Epithelial cell of proximal tubule (primary cell): ENCODE measurements at regions not wholly inside any gene's neighbourhood (a gene's known extent, or its start where the extent isn't known, plus 50 kb on each side); places are given as distances from the start of the nearest gene placed in this dataset.

Source experiments
- DNase-seq: peaks from one replicate; pipeline ENCODE4 v3.0.0-alpha.2; 2011; ENCODE audit warnings: low read depth
- H3K4me3 ChIP-seq: 2 replicates; pipeline ENCODE4 v1.5.1; 2011; ENCODE audit warnings: low read depth, mild to moderate bottlenecking, low read length
- TF ChIP-seq, protein P1 (sequence below): conservative IDR thresholded peaks from 2 replicates; pipeline ENCODE4 v1.5.1; 2012; ENCODE audit warnings: low read depth, mild to moderate bottlenecking, low read length

DNA sequence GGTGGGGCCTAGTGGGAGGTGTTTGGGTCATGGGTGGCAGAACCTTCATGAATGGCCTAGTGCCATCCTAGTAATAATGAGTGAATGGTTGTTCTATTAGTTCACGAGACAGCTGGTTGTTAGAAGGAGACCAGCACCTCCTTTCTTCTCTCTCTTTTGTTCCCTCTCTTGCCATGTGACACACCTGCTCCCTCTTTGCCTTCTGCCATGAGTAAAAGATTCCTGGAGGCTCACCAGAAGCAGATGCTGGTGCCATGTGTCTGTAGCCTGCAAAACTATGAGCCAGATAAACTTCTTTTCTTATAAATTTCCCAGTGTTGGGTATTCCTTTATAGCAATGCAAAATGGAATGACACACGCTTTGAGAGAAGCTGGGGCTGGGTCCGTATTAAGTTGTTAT is 89.0 kb upstream of the SLC4A7 start:
- no peak overlapping the region for H3K4me3 ChIP-seq
- DNase-seq = no peak
- TF ChIP-seq, protein P1, sequence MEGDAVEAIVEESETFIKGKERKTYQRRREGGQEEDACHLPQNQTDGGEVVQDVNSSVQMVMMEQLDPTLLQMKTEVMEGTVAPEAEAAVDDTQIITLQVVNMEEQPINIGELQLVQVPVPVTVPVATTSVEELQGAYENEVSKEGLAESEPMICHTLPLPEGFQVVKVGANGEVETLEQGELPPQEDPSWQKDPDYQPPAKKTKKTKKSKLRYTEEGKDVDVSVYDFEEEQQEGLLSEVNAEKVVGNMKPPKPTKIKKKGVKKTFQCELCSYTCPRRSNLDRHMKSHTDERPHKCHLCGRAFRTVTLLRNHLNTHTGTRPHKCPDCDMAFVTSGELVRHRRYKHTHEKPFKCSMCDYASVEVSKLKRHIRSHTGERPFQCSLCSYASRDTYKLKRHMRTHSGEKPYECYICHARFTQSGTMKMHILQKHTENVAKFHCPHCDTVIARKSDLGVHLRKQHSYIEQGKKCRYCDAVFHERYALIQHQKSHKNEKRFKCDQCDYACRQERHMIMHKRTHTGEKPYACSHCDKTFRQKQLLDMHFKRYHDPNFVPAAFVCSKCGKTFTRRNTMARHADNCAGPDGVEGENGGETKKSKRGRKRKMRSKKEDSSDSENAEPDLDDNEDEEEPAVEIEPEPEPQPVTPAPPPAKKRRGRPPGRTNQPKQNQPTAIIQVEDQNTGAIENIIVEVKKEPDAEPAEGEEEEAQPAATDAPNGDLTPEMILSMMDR = no peak

DNA sequence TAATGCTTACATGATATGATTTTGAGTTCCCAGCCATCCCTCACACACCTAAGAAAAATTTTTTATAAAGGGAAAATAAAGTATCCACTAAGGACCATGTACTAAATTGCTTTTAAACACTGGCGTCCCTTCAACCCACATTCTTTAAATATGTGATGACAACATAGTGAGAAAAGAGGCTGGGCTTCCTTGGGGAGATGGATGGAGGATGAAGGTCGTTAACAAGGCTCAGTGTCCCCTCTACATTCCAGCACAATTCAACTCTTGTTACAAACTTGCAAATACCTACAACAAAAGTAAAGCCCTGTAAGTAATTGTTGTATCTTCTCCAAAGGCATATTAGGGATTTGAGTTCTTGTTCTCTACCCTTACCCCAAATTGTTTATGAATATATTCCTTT is 87.2 kb upstream of the SLC4A7 start:
- no peak for DNase-seq
- no peak overlapping the region for H3K4me3 ChIP-seq
- TF ChIP-seq, protein P1 = no peak

DNA sequence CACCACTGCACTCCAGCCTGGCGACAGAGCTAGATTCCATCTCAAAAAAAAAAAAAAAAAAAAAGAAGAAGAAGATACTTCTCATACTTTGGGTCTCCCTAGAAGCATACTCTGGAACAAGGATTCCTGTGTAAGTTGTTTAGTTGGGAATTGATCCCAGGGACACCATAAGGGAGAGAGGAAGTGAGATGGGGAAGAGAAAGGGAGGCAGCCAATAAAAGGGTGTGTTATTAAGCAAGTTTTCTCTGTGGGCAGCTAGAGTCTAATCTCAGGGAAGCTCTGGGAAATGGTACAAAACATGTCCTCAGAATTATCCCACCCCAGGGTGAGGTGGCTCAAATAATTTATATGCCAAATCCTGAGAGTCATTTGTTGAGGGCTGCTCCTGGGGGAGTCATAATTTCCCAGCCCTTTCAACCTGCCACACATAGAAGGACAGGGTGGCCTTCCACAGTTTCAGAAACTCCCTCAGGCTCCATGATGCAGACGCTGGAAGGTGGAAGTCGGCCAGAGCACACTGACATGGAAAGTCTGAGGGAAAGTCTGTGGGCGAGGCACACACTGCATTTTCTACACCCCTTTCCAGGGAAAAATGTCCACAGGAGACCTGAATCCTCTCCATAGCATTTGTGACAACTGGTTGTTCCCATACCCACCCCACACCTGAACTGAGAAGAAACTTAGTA is 86.4 kb upstream of the SLC4A7 start:
- no peak for DNase-seq
- TF ChIP-seq, protein P1 = no peak
- H3K4me3 ChIP-seq = no peak overlapping the region

- TF ChIP-seq, protein P1 = no peak
- DNase-seq = no peak
- H3K4me3 ChIP-seq = no peak overlapping the region
These were observed 84.2 kb upstream of the SLC4A7 start for GRCh38 chr3:27568393-27568792.

DNA sequence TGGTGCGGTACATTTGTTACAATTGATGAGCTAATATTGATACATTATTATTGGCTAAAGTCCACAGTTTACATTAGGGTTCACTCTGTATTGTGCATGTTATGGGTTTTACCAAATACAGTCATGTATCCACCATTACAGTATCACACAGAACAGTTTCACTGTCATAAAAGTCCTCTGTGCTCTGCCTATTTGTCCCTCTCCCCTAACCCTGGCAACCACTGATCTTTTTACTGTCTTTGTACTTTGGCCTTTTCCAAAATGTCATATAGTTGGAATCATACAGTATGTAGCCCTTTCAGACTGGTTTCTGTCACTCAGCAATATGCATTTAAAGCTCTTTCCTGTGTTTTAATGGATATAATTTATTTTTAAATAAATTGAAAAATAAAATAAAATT is 83.1 kb upstream of the SLC4A7 start:
- DNase-seq = no peak
- H3K4me3 ChIP-seq = no peak overlapping the region
- TF ChIP-seq, protein P1 = no peak

DNA sequence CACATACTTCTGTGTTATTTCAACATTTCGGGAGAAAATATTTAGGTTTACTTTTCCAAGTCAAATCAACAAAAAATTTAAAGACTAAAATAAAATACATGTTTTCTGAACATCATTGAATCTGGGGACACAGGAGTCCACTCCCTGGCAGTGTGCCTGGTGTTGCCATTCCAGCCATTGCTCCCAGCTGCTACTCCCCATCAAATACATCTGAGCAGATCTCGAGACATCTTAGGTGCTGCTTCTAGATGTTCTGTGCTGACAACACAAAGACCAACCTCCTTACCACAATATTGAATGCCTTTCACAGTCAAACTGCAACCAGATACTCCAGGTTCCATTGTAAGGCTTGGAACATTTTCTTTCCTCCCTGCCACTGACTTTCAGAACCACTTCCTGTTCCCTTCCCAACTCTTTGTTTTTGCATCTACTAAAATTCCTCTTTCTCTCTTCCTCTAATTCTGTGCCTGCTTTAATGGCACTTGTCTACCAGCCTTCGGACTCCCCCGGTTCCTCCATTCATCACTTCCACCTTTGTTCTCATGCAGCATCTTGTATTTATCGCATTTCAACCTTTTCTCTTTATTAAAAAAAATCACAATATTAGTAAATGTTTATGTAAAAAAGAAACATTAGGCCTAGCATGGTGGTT is 81.1 kb upstream of the SLC4A7 start:
- no peak for DNase-seq
- H3K4me3 ChIP-seq = no peak overlapping the region
- TF ChIP-seq, protein P1 = no peak

DNA sequence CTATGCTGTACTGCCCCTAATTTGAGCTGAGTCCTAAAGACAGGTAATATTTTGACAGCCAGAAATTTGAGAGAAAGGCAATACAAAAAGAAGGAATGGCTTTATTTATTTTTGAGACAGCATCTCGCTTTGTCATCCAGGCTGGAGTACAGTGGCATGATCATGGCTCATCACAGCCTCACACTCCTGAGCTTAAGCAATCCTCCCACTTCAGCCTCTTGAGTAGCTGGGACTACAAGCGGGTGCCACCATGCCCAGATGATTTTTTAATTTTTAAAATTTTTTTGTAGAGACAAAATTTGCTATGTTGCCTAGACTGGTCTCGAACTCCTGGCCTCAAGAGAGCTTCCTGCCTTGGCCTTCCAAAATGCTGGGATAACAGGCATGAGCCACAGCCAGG is 77.4 kb upstream of the SLC4A7 start:
- DNase-seq = no peak
- no peak overlapping the region for H3K4me3 ChIP-seq
- TF ChIP-seq, protein P1 = no peak
